Mucosa of descending colon (tissue), 3 donors: ENCODE measurements at regions not wholly inside any gene's neighbourhood (a gene's known extent, or its start where the extent isn't known, plus 50 kb on each side); places are given as distances from the start of the nearest gene placed in this dataset.

Experiments
- ATAC-seq: fragments of 200-7000 bp; cut with Tn5 transposase; one replicate; pipeline ENCODE4 v1.9.1; 2020; ENCODE audit warnings: mild to moderate bottlenecking, moderate library complexity
- DNase-seq, 3 donors: peaks; one replicate each; pipeline ENCODE4 v3.0.0-alpha.2; 2020
- H3K36me3 ChIP-seq: fragments of 200-600 bp; one replicate; pipeline ENCODE4 v1.8.0; 2021; ENCODE audit warnings: low read depth, mild to moderate bottlenecking
- H3K4me1 ChIP-seq: fragments of 200-600 bp; one replicate; pipeline ENCODE4 v1.8.0; 2021; ENCODE audit warnings: low read depth, mild to moderate bottlenecking
- H3K4me3 ChIP-seq: fragments of 200-600 bp; one replicate; pipeline ENCODE4 v1.8.0; 2021; ENCODE audit warnings: mild to moderate bottlenecking
- H3K9me3 ChIP-seq: fragments of 200-600 bp; one replicate; pipeline ENCODE4 v1.8.0; 2021; ENCODE audit warnings: mild to moderate bottlenecking
- intact Hi-C, 2 donors: fragments of 100-400 bp; cut with DNase I in 1 of 2; cut with micrococcal nuclease in 1 of 2; formaldehyde crosslinking; loops; one replicate each; pipeline versions ENCODE4 v1.11.0 to v1.11.1; 2022; cut with DNase I, micrococcal nuclease
- TF ChIP-seq, protein P1 (sequence below): fragments of 200-600 bp; IDR thresholded peaks from one replicate; pipeline ENCODE4 v1.8.0; 2022; ENCODE audit warnings: antibody characterized with exemption, mild to moderate bottlenecking
- donor health status: DM: no; HTN: no; CAD: no; lungs with moderate emphysema.
- donor health status: DM: no; HTN: no; CAD: no.
- donor health status: DM: no; HTN: yes; CAD: no.

DNA sequence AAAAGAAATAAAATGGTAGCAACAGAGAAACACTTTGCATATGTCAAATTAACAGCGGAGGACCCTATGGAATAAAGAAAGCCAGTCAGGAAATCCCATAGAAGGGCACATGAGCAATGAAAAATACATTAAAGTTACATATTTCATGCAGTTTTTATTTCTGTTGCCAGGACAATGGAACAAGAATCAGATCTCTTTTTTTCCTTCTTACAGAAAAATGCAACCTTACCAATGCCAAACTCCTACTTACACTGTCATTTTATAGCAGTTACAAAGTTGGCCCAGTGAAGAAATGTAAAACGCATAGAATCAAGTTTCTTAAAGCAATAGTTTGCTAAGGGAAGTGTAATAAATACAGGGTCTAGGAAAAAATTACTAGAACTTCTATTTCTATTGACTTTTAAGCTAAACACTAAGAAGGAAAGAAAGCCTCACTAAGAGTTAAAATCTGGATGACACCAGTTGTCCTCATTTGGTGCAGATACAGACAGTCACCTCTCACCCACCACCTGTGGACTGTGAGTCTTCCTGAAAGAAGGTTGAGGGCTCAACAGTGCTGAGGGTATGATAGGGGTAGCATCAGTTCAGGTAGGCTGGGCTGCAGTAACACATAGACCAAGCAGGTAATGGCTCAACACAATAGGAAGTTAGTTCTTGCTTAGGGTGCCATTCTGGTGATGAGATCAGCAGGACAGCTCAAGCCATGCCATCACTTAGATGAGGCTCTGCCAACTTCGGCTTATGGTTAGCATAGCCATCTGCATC lies 224.6 kb downstream of the ANAPC10 start:
- Histone ChIP-seq H3K36me3 (no peaks in the 10 kb centered on the region), H3K4me3 (no peak overlapping the region), H3K9me3 (no peaks in the 10 kb centered on the region), H3K4me1 (no peaks in the 10 kb centered on the region)
- ATAC-seq (no peak), DNase-seq (no peak)
- intact Hi-C loops = no loop called here
- TF ChIP-seq, protein P1, sequence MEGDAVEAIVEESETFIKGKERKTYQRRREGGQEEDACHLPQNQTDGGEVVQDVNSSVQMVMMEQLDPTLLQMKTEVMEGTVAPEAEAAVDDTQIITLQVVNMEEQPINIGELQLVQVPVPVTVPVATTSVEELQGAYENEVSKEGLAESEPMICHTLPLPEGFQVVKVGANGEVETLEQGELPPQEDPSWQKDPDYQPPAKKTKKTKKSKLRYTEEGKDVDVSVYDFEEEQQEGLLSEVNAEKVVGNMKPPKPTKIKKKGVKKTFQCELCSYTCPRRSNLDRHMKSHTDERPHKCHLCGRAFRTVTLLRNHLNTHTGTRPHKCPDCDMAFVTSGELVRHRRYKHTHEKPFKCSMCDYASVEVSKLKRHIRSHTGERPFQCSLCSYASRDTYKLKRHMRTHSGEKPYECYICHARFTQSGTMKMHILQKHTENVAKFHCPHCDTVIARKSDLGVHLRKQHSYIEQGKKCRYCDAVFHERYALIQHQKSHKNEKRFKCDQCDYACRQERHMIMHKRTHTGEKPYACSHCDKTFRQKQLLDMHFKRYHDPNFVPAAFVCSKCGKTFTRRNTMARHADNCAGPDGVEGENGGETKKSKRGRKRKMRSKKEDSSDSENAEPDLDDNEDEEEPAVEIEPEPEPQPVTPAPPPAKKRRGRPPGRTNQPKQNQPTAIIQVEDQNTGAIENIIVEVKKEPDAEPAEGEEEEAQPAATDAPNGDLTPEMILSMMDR = no peak

DNA sequence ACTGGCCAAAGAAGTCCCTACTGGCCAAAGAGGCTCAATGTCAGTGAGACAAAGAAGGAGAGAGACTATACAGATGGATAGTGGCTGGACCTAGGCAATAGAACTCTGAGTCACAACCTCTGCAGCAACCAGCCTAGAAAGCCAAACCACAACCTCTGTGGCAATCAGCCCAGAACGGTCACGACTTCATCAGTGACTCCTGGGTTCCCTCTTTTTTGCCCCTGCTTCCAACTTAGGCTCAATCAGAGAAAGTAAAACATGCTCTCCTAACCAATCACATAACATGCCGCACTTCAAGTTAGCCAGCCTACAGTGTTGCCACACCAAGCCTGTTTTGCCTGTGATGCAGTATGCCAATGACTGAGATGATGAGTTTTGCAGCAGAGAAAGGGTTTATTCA lies 203.4 kb downstream of the ANAPC10 start:
- ATAC-seq (peak; percentile 34), DNase-seq (peak in 1 of 3 donors; percentile 9)
- Histone ChIP-seq H3K4me3 (no peak overlapping the region), H3K9me3 (no peaks in the 10 kb centered on the region), H3K4me1 (no peaks in the 10 kb centered on the region), H3K36me3 (no peaks in the 10 kb centered on the region)
- TF ChIP-seq, protein P1 = no peak
- intact Hi-C loops = no loop called here

DNA sequence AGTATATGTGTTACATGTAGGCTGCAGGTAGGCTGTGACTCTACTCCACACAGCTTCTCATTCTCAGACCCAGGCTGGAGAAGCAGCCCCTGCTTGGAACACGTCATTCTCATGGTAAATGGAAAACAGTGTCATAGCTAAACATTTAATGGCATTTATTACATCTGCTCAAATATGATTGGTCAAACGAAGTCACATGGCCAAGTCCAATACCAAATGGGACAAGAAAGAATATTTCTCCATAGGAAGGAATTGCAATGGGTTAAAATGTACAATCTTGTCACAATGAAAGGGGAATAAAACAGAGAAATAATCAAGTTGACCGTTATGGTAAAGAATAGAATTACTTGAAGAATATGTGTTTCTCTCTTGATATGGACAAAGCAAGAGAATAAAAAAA lies 198.6 kb downstream of the ANAPC10 start:
- ATAC-seq = no peak
- intact Hi-C loops = no loop called here
- TF ChIP-seq, protein P1 = no peak
- H3K36me3 ChIP-seq = no peaks in the 10 kb centered on the region
- no peaks in the 10 kb centered on the region for H3K9me3 ChIP-seq
- no peak for DNase-seq
- H3K4me1 ChIP-seq = no peaks in the 10 kb centered on the region
- H3K4me3 ChIP-seq = no peak overlapping the region

DNA sequence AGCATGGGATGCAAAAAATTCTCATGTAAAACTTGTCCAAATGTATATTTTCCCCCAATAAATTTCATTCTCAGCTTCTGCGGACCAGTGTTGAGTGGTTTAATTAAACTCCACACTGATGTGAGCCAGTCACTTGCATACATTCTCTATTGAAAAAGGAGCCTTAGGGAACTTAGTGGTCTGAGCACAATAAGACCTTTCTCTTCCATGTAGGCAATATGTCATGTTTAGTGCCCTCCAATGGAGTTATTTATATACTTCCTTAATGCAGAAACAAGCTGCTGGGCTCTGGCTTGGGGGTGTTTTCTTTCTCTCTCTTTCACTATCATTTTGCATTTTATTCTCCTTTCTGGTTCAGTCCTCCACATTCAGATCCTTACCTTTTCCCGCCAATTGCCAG lies 196.9 kb downstream of the ANAPC10 start:
- H3K4me1 ChIP-seq = no peaks in the 10 kb centered on the region
- TF ChIP-seq, protein P1 = no peak
- H3K36me3 ChIP-seq = no peaks in the 10 kb centered on the region
- H3K9me3 ChIP-seq = no peaks in the 10 kb centered on the region
- ATAC-seq = no peak
- H3K4me3 ChIP-seq = no peak overlapping the region
- intact Hi-C loops = no loop called here
- no peak for DNase-seq

DNA sequence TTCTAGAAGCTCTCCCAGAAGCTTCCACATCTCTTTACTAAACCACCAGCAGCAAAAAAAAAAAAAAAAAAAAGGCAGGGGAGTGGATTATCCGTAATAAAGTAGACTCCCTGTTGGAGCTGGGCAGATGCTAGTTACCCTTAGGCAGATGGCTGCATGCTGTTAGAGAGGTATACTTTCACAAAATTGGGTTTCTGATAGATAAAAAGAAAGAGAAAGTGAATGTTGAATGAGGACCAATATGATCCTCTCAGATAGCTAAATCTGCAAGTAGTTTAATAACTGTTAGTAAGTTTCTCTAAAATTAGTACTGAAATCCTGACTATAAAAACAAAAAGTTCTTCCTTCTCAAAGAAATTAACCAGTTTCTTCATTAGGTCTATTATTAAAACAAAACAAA lies 195.4 kb downstream of the ANAPC10 start:
- DNase-seq (no peak), ATAC-seq (no peak)
- Histone ChIP-seq H3K36me3 (no peaks in the 10 kb centered on the region), H3K4me3 (no peak overlapping the region), H3K4me1 (no peaks in the 10 kb centered on the region), H3K9me3 (no peaks in the 10 kb centered on the region)
- intact Hi-C loops = no loop called here
- TF ChIP-seq, protein P1 = no peak
